Neural cell (in vitro differentiated cells): ENCODE measurements at regions not wholly inside any gene's neighbourhood (a gene's known extent, or its start where the extent isn't known, plus 50 kb on each side); places are given as distances from the start of the nearest gene placed in this dataset.
"Not testable (repeated sequence)": the region's sequence is repeated elsewhere in the genome, so short reads cannot be mapped to it uniquely, and the experiment has no call there.

Experiments used
- H2AFZ ChIP-seq: fragments of 200-600, 300-800 bp; sonication (generic), shearing (Covaris generic); 2 replicates; pipeline ENCODE4 v1.6.0; 2014; ENCODE audit warnings: low read depth, mild to moderate bottlenecking, antibody characterized with exemption, low read length, moderate library complexity
- H3F3A ChIP-seq: fragments of 200-600 bp; shearing (Covaris generic); 2 replicates; pipeline ENCODE4 v1.6.1; 2016; ENCODE audit warnings: mild to moderate bottlenecking, moderate library complexity, mixed read lengths, antibody characterized with exemption, low read length; ENCODE audit not compliant: insufficient read depth, poor library complexity, severe bottlenecking
- H3K27ac ChIP-seq: fragments of 200-600, 300-800 bp; sonication (generic), shearing (Covaris generic); 2 replicates; pipeline ENCODE4 v1.5.1; 2014; ENCODE audit warnings: mild to moderate bottlenecking, low read length, moderate library complexity
- H3K27me3 ChIP-seq: fragments of 300-800, 200-600 bp; sonication (generic), shearing (Covaris generic); 2 replicates; pipeline ENCODE4 v1.6.0; 2014; ENCODE audit warnings: mild to moderate bottlenecking, low read depth, low read length, moderate library complexity; ENCODE audit not compliant: insufficient read depth
- H3K36me3 ChIP-seq: fragments of 300-800, 200-600 bp; sonication (generic), shearing (Covaris generic); 2 replicates; pipeline ENCODE4 v1.5.1; 2014; ENCODE audit warnings: mild to moderate bottlenecking, antibody characterized with exemption, low read length, moderate library complexity; ENCODE audit not compliant: insufficient read depth
- H3K4me2 ChIP-seq: fragments of 300-800, 200-600 bp; sonication (generic), shearing (Covaris generic); 2 replicates; pipeline ENCODE4 v1.6.0; 2014; ENCODE audit warnings: mild to moderate bottlenecking, low read length
- H3K4me3 ChIP-seq: fragments of 300-800, 200-600 bp; sonication (generic), shearing (Covaris generic); 2 replicates; pipeline ENCODE4 v1.5.1; 2014; ENCODE audit warnings: mild to moderate bottlenecking, low read length, moderate library complexity
- H3K79me2 ChIP-seq: fragments of 200-600 bp; shearing (Covaris generic); replicated peaks from 2 replicates; pipeline ENCODE4 v1.6.0; 2014; ENCODE audit warnings: mild to moderate bottlenecking, low read length, moderate library complexity; ENCODE audit not compliant: insufficient read depth
- H3K9ac ChIP-seq: fragments of 300-800, 200-600 bp; sonication (generic), shearing (Covaris generic); 2 replicates; pipeline ENCODE4 v1.6.1; 2016; ENCODE audit warnings: mild to moderate bottlenecking, low read length, mixed read lengths
- H3K9me2 ChIP-seq: fragments of 200-600 bp; shearing (Covaris generic); 2 replicates; pipeline ENCODE4 v1.6.1; 2016; ENCODE audit warnings: mild to moderate bottlenecking, low read length, mixed read lengths; ENCODE audit not compliant: insufficient read depth
- H3K9me3 ChIP-seq: fragments of 200-600, 300-800 bp; sonication (generic), shearing (Covaris generic); 2 replicates; pipeline ENCODE4 v1.6.1; 2016; ENCODE audit warnings: mild to moderate bottlenecking, mixed run types, low read length, moderate library complexity, mixed read lengths
- H4K20me1 ChIP-seq: fragments of 200-600 bp; shearing (Covaris generic); 2 replicates; pipeline ENCODE4 v1.6.1; 2016; ENCODE audit warnings: mild to moderate bottlenecking, mixed run types; ENCODE audit not compliant: insufficient read depth

GRCh38 chr3:195964318-195965107, 56.2 kb upstream of the TNK2 start:
- not testable (repeated sequence) for H2AFZ ChIP-seq, H3K27ac ChIP-seq, H4K20me1 ChIP-seq, H3K27me3 ChIP-seq, H3K4me2 ChIP-seq, H3K9ac ChIP-seq, H3K4me3 ChIP-seq, H3K36me3 ChIP-seq, H3K9me3 ChIP-seq, H3K9me2 ChIP-seq, H3F3A ChIP-seq, H3K79me2 ChIP-seq

GRCh38 chr3:195962222-195962621, 53.9 kb upstream of the TNK2 start:
- not testable (repeated sequence) for H3K79me2 ChIP-seq, H3K9me3 ChIP-seq, H2AFZ ChIP-seq, H3K36me3 ChIP-seq, H4K20me1 ChIP-seq, H3K4me2 ChIP-seq, H3K27ac ChIP-seq, H3K9ac ChIP-seq, H3K4me3 ChIP-seq, H3K9me2 ChIP-seq, H3K27me3 ChIP-seq, H3F3A ChIP-seq

- H3K4me2 ChIP-seq, H2AFZ ChIP-seq, H3K9me3 ChIP-seq, H3K9ac ChIP-seq, H3K36me3 ChIP-seq, H3K79me2 ChIP-seq, H3K27me3 ChIP-seq, H3K27ac ChIP-seq, H3K4me3 ChIP-seq, H3K9me2 ChIP-seq, H3F3A ChIP-seq, H4K20me1 ChIP-seq: not testable (repeated sequence)
These were observed 52.8 kb upstream of the TNK2 start for GRCh38 chr3:195960971-195961775.

GRCh38 chr3:195960164-195960563, 51.8 kb upstream of the TNK2 start:
- not testable (repeated sequence) for H3K4me2 ChIP-seq, H3K9me3 ChIP-seq, H3K9me2 ChIP-seq, H3F3A ChIP-seq, H3K4me3 ChIP-seq, H3K27me3 ChIP-seq, H2AFZ ChIP-seq, H3K79me2 ChIP-seq, H3K27ac ChIP-seq, H3K36me3 ChIP-seq, H3K9ac ChIP-seq, H4K20me1 ChIP-seq

- H3K27me3 ChIP-seq, H3K4me2 ChIP-seq, H3K27ac ChIP-seq, H2AFZ ChIP-seq, H3K4me3 ChIP-seq, H4K20me1 ChIP-seq, H3K9me2 ChIP-seq, H3F3A ChIP-seq, H3K79me2 ChIP-seq, H3K36me3 ChIP-seq, H3K9ac ChIP-seq, H3K9me3 ChIP-seq: not testable (repeated sequence)
These were observed 51.2 kb upstream of the TNK2 start for GRCh38 chr3:195959367-195960157.

- not testable (repeated sequence) for H3K36me3 ChIP-seq, H3F3A ChIP-seq, H3K4me2 ChIP-seq, H3K4me3 ChIP-seq, H2AFZ ChIP-seq, H4K20me1 ChIP-seq, H3K9ac ChIP-seq, H3K27me3 ChIP-seq, H3K9me2 ChIP-seq, H3K9me3 ChIP-seq, H3K27ac ChIP-seq, H3K79me2 ChIP-seq
These were observed 50.4 kb upstream of the TNK2 start for GRCh38 chr3:195958736-195959135.
